ENCODE measurements at regions not wholly inside any gene's neighbourhood (a gene's known extent, or its start where the extent isn't known, plus 50 kb on each side); places are given as distances from the start of the nearest gene placed in this dataset.
"Not testable (repeated sequence)": the region's sequence is repeated elsewhere in the genome, so short reads cannot be mapped to it uniquely, and the experiment has no call there.

- intact Hi-C loops (cut with micrococcal nuclease; ENCODE audit: unreplicated experiment); H3K36me3 ChIP-seq (replicated peaks in 1 of 2; ENCODE audit: control insufficient read depth in 1 of 2, insufficient read depth in 2 of 2, low read length in 2 of 2); DNase-seq (ENCODE audit: low spot score); H3K27ac ChIP-seq (ENCODE audit: extremely low read length, insufficient read depth, low read length); FAIRE-seq; H3K4me2 ChIP-seq (ENCODE audit: low read depth, low read length); H3K9ac ChIP-seq (ENCODE audit: insufficient read depth, low read depth, low read length); H3K4me1 ChIP-seq (ENCODE audit: insufficient read depth, low read length); H2AFZ ChIP-seq (ENCODE audit: low read length); POLR2A ChIA-PET; CTCF ChIA-PET (ENCODE audit: low intra/inter-chr PET ratio, low total read pairs); BruUV-seq (replicated peaks); H3K79me2 ChIP-seq (ENCODE audit: insufficient read depth, low read length); H3K27me3 ChIP-seq (ENCODE audit: control insufficient read depth in 1 of 2, insufficient read depth in 2 of 2, low read length in 2 of 2); ATAC-seq; in situ Hi-C loops (cut with HindIII; ENCODE audit: extremely low pct_ligation_motif_present, low pct_unique_long_range_greater_than_20kb); H3K4me3 ChIP-seq (replicated peaks in 1 of 3; ENCODE audit: insufficient read depth in 1 of 3, low read depth in 2 of 3, low read length in 3 of 3); H4K20me1 ChIP-seq (ENCODE audit: insufficient read depth, low read length): not testable (repeated sequence)
- peak in 1 of 2 experiments; percentile 21; a peak in 1 of 4 replicates for TF ChIP-seq MAFK (conservative IDR thresholded peaks at IDR 0.05 in 1 of 2, IDR thresholded peaks at IDR 0.05 in 1 of 2; ENCODE audit: low read length in 2 of 2)
- peaks cover 36% of the 10 kb centered on the region for H3K9me3 ChIP-seq (ENCODE audit: low read length)
- WGBS (ENCODE audit: low lambda C conversion rate), result 0% methylated on average over 4 of the region's 4 CpGs
Measured at GRCh38 chr17:54712798-54713197, 187.9 kb upstream of the TOM1L1 start.

- H3K9ac ChIP-seq (ENCODE audit: insufficient read depth, low read depth, low read length), result no peak overlapping the region
- H3K27ac ChIP-seq (ENCODE audit: extremely low read length, insufficient read depth, low read length), result no peak overlapping the region
- BruUV-seq (replicated peaks), result no TSS peak
- FAIRE-seq, result no peak
- in situ Hi-C loops (cut with HindIII; ENCODE audit: extremely low pct_ligation_motif_present, low pct_unique_long_range_greater_than_20kb), result no loop called here
- H3K4me1 ChIP-seq (ENCODE audit: insufficient read depth, low read length), result no peaks in the 10 kb centered on the region
- H3K27me3 ChIP-seq (ENCODE audit: control insufficient read depth in 1 of 2, insufficient read depth in 2 of 2, low read length in 2 of 2), result no peaks in the 10 kb centered on the region
- POLR2A ChIA-PET, result no interaction called here
- CTCF ChIA-PET (ENCODE audit: low intra/inter-chr PET ratio, low total read pairs), result no interaction called here
- H4K20me1 ChIP-seq (ENCODE audit: insufficient read depth, low read length), result no peaks in the 10 kb centered on the region
- H3K4me3 ChIP-seq (replicated peaks in 1 of 3; ENCODE audit: insufficient read depth in 1 of 3, low read depth in 2 of 3, low read length in 3 of 3), result no peak overlapping the region
- H2AFZ ChIP-seq (ENCODE audit: low read length), result no peak overlapping the region
- H3K36me3 ChIP-seq (replicated peaks in 1 of 2; ENCODE audit: control insufficient read depth in 1 of 2, insufficient read depth in 2 of 2, low read length in 2 of 2), result no peaks in the 10 kb centered on the region
- no peak for DNase-seq (ENCODE audit: low spot score)
- no peak overlapping the region for H3K4me2 ChIP-seq (ENCODE audit: low read depth, low read length)
- 43% methylated on average over 2 of the region's 2 CpGs for WGBS (ENCODE audit: low lambda C conversion rate)
- TF ChIP-seq SP140L (CRISPR knock-in tag; IDR thresholded peaks at IDR 0.05; ENCODE audit: borderline replicate concordance), result no peak
- TF ChIP-seq ZNF737 (CRISPR knock-in tag; IDR thresholded peaks at IDR 0.05; ENCODE audit: borderline replicate concordance), result no peak
- no peak for TF ChIP-seq ZNF670 (CRISPR knock-in tag; IDR thresholded peaks at IDR 0.05; ENCODE audit: borderline replicate concordance)
- no peak for TF ChIP-seq ZNF484 (CRISPR knock-in tag; IDR thresholded peaks at IDR 0.05; ENCODE audit: borderline replicate concordance, low read depth)
- no peak for TF ChIP-seq JARID2 (CRISPR knock-in tag; IDR thresholded peaks at IDR 0.05; ENCODE audit: insufficient replicate concordance)
- no peak for TF ChIP-seq CHD2 (IDR thresholded peaks at IDR 0.05; ENCODE audit: low read depth, low read length)
- no peak for TF ChIP-seq IKZF4 (CRISPR knock-in tag; IDR thresholded peaks at IDR 0.05; ENCODE audit: borderline replicate concordance, low read depth, not compliant biosample characterization)
- TF ChIP-seq MTERF4 (CRISPR knock-in tag; IDR thresholded peaks at IDR 0.05), result no peak
- TF ChIP-seq ZNF496 (CRISPR knock-in tag; IDR thresholded peaks at IDR 0.05; ENCODE audit: insufficient replicate concordance), result no peak
- TF ChIP-seq ZNF383 (CRISPR knock-in tag; IDR thresholded peaks at IDR 0.05; ENCODE audit: borderline replicate concordance), result no peak
- no peaks in the 10 kb centered on the region for H3K79me2 ChIP-seq (ENCODE audit: insufficient read depth, low read length)
- H3K9me3 ChIP-seq (ENCODE audit: low read length), result peaks cover 20% of the 10 kb centered on the region
- ATAC-seq, result no peak
- intact Hi-C loops (cut with micrococcal nuclease; ENCODE audit: unreplicated experiment), result no loop called here
Measured at GRCh38 chr17:54718286-54718685, 182.4 kb upstream of the TOM1L1 start.
